ENCODE measurements at regions not wholly inside any gene's neighbourhood (a gene's known extent, or its start where the extent isn't known, plus 50 kb on each side); places are given as distances from the start of the nearest gene placed in this dataset.

DNA sequence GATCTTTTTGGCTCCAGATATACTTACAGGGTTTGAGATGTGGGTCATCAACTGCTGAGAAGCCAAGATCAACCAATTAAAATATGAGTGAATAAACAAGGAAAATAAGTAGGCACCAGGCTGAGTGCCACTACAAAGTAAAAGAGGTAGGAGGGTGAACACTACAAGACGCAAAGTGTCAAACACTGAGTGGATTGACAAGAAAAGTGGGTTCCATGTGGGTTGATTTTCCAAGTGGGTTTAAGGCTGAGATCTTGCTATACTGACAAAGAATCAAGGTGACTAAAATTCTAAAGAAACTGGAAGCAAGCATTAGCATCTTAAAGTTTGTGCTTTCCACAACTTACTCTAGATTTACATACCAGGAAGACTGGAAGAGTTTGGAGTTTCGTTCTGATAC lies 160.4 kb upstream of the SPACA1 start:
- Histone ChIP-seq H3K27me3 (ENCODE audit: control insufficient read depth in 1 of 2, insufficient read depth in 2 of 2, low read length in 2 of 2) (no peaks in the 10 kb centered on the region; a peak in 1 of 5 replicates), H4K20me1 (ENCODE audit: insufficient read depth, low read length) (no peaks in the 10 kb centered on the region), H3K27ac (ENCODE audit: extremely low read length, insufficient read depth, low read length) (no peak overlapping the region), H3K9me3 (ENCODE audit: low read length) (no peaks in the 10 kb centered on the region), H3K79me2 (ENCODE audit: insufficient read depth, low read length) (no peaks in the 10 kb centered on the region), H2AFZ (ENCODE audit: low read length) (no peak overlapping the region), H3K9ac (ENCODE audit: insufficient read depth, low read depth, low read length) (no peak overlapping the region), H3K4me3 (replicated peaks in 1 of 3; ENCODE audit: insufficient read depth in 1 of 3, low read depth in 2 of 3, low read length in 3 of 3) (no peak overlapping the region), H3K4me2 (ENCODE audit: low read depth, low read length) (no peak overlapping the region), H3K36me3 (replicated peaks in 1 of 2; ENCODE audit: control insufficient read depth in 1 of 2, insufficient read depth in 2 of 2, low read length in 2 of 2) (no peaks in the 10 kb centered on the region), H3K4me1 (ENCODE audit: insufficient read depth, low read length) (peaks cover 14% of the 10 kb centered on the region)
- TF ChIP-seq PLRG1 (conservative IDR thresholded peaks at IDR 0.05) (no peak), JUNB (CRISPR knock-in tag; IDR thresholded peaks at IDR 0.05; ENCODE audit: borderline replicate concordance) (no peak), ZNF570 (CRISPR knock-in tag; IDR thresholded peaks at IDR 0.05; ENCODE audit: borderline replicate concordance) (no peak), ZBTB2 (CRISPR knock-in tag; IDR thresholded peaks at IDR 0.05; ENCODE audit: low read depth) (no peak), ZKSCAN5 (CRISPR knock-in tag; IDR thresholded peaks at IDR 0.05) (no peak), ZZZ3 (CRISPR knock-in tag; IDR thresholded peaks at IDR 0.05; ENCODE audit: borderline replicate concordance) (no peak), SNAI1 (CRISPR knock-in tag; IDR thresholded peaks at IDR 0.05; ENCODE audit: borderline replicate concordance) (no peak), ZBTB21 (CRISPR knock-in tag; IDR thresholded peaks at IDR 0.05) (no peak), RFX1 (IDR thresholded peaks at IDR 0.05) (no peak), ZNF34 (CRISPR knock-in tag; IDR thresholded peaks at IDR 0.05; ENCODE audit: borderline replicate concordance) (no peak)
- TF ChIP-seq, protein P1, sequence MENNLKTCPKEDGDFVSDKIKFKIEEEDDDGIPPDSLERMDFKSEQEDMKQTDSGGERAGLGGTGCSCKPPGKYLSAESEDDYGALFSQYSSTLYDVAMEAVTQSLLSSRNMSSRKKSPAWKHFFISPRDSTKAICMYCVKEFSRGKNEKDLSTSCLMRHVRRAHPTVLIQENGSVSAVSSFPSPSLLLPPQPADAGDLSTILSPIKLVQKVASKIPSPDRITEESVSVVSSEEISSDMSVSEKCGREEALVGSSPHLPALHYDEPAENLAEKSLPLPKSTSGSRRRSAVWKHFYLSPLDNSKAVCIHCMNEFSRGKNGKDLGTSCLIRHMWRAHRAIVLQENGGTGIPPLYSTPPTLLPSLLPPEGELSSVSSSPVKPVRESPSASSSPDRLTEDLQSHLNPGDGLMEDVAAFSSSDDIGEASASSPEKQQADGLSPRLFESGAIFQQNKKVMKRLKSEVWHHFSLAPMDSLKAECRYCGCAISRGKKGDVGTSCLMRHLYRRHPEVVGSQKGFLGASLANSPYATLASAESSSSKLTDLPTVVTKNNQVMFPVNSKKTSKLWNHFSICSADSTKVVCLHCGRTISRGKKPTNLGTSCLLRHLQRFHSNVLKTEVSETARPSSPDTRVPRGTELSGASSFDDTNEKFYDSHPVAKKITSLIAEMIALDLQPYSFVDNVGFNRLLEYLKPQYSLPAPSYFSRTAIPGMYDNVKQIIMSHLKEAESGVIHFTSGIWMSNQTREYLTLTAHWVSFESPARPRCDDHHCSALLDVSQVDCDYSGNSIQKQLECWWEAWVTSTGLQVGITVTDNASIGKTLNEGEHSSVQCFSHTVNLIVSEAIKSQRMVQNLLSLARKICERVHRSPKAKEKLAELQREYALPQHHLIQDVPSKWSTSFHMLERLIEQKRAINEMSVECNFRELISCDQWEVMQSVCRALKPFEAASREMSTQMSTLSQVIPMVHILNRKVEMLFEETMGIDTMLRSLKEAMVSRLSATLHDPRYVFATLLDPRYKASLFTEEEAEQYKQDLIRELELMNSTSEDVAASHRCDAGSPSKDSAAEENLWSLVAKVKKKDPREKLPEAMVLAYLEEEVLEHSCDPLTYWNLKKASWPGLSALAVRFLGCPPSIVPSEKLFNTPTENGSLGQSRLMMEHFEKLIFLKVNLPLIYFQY (CRISPR knock-in tag; IDR thresholded peaks at IDR 0.05; ENCODE audit: borderline replicate concordance) = no peak
- TF ChIP-seq, protein P2, sequence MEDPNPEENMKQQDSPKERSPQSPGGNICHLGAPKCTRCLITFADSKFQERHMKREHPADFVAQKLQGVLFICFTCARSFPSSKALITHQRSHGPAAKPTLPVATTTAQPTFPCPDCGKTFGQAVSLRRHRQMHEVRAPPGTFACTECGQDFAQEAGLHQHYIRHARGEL (CRISPR knock-in tag; IDR thresholded peaks at IDR 0.05) = no peak
- TF ChIP-seq, protein P3, sequence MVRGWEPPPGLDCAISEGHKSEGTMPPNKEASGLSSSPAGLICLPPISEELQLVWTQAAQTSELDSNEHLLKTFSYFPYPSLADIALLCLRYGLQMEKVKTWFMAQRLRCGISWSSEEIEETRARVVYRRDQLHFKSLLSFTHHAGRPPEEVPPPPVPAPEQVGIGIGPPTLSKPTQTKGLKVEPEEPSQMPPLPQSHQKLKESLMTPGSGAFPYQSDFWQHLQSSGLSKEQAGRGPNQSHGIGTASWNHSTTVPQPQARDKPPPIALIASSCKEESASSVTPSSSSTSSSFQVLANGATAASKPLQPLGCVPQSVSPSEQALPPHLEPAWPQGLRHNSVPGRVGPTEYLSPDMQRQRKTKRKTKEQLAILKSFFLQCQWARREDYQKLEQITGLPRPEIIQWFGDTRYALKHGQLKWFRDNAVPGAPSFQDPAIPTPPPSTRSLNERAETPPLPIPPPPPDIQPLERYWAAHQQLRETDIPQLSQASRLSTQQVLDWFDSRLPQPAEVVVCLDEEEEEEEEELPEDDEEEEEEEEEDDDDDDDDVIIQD (CRISPR knock-in tag; IDR thresholded peaks at IDR 0.05; ENCODE audit: low read depth) = no peak
- TF ChIP-seq, protein P4, sequence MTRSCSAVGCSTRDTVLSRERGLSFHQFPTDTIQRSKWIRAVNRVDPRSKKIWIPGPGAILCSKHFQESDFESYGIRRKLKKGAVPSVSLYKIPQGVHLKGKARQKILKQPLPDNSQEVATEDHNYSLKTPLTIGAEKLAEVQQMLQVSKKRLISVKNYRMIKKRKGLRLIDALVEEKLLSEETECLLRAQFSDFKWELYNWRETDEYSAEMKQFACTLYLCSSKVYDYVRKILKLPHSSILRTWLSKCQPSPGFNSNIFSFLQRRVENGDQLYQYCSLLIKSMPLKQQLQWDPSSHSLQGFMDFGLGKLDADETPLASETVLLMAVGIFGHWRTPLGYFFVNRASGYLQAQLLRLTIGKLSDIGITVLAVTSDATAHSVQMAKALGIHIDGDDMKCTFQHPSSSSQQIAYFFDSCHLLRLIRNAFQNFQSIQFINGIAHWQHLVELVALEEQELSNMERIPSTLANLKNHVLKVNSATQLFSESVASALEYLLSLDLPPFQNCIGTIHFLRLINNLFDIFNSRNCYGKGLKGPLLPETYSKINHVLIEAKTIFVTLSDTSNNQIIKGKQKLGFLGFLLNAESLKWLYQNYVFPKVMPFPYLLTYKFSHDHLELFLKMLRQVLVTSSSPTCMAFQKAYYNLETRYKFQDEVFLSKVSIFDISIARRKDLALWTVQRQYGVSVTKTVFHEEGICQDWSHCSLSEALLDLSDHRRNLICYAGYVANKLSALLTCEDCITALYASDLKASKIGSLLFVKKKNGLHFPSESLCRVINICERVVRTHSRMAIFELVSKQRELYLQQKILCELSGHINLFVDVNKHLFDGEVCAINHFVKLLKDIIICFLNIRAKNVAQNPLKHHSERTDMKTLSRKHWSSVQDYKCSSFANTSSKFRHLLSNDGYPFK (CRISPR knock-in tag; IDR thresholded peaks at IDR 0.05; ENCODE audit: borderline replicate concordance) = no peak
- intact Hi-C loops (cut with micrococcal nuclease; ENCODE audit: unreplicated experiment) = no loop called here
- POLR2A ChIA-PET = no interaction called here
- in situ Hi-C loops (cut with HindIII; ENCODE audit: extremely low pct_ligation_motif_present, low pct_unique_long_range_greater_than_20kb) = no loop called here
- BruUV-seq (replicated peaks) = no TSS peak
- FAIRE-seq = no peak
- 79% methylated on average over 2 of the region's 2 CpGs for WGBS (ENCODE audit: low lambda C conversion rate)
- ATAC-seq = no peak
- no peak for DNase-seq (ENCODE audit: low spot score)
- CTCF ChIA-PET (ENCODE audit: low intra/inter-chr PET ratio, low total read pairs) = no interaction called here
